GM10248 (cell line): ENCODE measurements at regions not wholly inside any gene's neighbourhood (a gene's known extent, or its start where the extent isn't known, plus 50 kb on each side); places are given as distances from the start of the nearest gene placed in this dataset.

Experiments used
- CTCF ChIA-PET: fragments of 300-600 bp; sonication (Branson Sonifier 250); formaldehyde crosslinking; extraction: SDS; loops from one replicate; lab custom pipeline; 2021; ENCODE audit warnings: antibody characterized with exemption; lab: Yijun Ruan, JAX
- POLR2A ChIA-PET: fragments of 350-650 bp; sonication (Branson Sonifier 250); formaldehyde crosslinking; extraction: SDS; loops from one replicate; lab custom pipeline; 2020; ENCODE audit warnings: antibody characterized with exemption; lab: Yijun Ruan, JAX
- DNase-seq: peaks from one replicate; pipeline ENCODE4 v3.0.0; 2012; ENCODE audit errors: extremely low spot score
- TF ChIP-seq, protein P1 (sequence below): IDR thresholded peaks from 2 replicates; pipeline ENCODE4 v1.5.1; 2012; ENCODE audit warnings: mild to moderate bottlenecking, low read depth; ENCODE audit errors: extremely low read depth, missing control alignments, control extremely low read depth

DNA sequence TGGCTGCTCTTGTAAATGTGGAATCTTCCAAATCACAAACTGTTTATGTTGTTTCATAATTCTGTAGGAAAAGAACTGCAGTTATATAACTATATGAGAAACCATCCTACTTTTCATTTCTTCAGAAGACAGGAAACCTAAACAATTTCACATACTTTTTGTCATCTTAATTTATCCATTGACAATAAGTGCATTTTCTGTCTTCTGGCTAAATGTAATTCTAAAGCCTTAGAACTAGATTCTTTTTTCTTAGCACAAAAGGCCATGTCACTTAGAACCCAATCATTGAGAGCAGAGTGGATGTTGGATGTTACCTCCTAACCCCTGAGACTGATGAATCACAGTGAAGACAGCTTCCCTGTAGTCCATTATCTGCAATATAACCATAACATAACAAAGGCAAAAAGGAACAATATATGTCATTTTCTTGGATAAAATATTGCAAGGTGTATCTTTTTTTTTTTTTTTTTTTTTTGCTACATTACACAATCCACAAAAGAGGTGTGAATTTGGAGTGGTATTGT, 410.2 kb upstream of the PRMT6 start:
- TF ChIP-seq, protein P1, sequence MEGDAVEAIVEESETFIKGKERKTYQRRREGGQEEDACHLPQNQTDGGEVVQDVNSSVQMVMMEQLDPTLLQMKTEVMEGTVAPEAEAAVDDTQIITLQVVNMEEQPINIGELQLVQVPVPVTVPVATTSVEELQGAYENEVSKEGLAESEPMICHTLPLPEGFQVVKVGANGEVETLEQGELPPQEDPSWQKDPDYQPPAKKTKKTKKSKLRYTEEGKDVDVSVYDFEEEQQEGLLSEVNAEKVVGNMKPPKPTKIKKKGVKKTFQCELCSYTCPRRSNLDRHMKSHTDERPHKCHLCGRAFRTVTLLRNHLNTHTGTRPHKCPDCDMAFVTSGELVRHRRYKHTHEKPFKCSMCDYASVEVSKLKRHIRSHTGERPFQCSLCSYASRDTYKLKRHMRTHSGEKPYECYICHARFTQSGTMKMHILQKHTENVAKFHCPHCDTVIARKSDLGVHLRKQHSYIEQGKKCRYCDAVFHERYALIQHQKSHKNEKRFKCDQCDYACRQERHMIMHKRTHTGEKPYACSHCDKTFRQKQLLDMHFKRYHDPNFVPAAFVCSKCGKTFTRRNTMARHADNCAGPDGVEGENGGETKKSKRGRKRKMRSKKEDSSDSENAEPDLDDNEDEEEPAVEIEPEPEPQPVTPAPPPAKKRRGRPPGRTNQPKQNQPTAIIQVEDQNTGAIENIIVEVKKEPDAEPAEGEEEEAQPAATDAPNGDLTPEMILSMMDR: no peak
- no peak for DNase-seq
- ChIA-PET CTCF (interaction anchor here (1.6 kb wide), 1 partner anchor 14 kb away, joined by 4 read pairs; no protein-coding TSS in a partner anchor), POLR2A (no interaction called here)

DNA sequence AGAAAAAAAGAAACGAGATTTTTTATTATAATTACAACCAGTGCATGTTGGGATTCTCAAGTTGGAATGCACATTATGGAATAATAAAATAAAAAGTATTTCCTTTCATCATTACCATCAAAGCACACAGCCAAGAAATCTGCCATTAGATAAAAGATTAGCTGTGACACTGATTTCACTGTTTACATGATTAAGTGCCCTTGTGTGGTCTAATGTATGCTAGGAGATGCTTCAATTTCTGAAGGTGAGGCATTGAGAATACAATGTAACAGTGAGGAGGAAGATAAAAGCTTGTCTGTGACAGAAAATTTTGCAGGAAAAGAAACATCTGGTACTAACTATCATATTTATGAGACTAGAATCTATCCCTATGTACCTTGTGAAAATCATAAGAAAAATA, 409.7 kb upstream of the PRMT6 start:
- ChIA-PET CTCF (interaction anchor here (1.6 kb wide), 1 partner anchor 14 kb away, joined by 4 read pairs; no protein-coding TSS in a partner anchor), POLR2A (no interaction called here)

DNA sequence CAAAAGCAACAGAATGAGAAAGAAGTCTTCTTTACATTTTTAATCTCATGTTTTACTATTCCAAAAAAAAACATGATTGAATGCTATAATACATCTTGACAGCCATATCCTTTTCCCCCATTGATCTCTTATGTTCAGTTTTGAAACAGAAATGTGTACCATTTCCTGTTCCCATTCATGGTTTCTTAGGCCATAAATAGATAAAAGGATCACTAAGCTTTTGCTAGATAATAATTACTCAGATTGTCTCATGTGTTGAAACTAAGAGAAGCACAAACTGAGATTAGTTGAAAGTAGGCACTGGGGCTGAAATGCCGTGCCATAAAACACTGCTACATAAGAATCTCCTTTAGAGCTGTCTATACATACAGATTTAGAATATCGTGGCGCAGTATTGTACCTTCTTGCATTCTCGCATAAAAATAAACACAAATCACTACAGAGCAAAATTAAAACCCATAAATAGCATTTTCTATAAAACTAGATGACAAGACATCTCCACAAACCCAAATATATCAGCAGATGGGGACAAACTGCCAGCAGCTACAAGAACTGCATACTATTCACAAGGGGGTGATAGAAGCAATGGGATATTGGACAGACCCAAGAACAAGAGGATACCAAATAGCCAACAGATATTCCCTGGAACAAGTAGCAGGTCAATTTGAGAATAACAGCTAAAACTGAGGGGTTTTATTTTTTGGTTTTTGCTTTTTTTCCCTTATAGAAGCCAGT, 405.3 kb upstream of the PRMT6 start:
- CTCF ChIA-PET: interaction anchor here (1.3 to 1.5 kb wide), 2 partner anchors 9 to 27 kb away, joined by 3 read pairs; no protein-coding TSS in a partner anchor
- POLR2A ChIA-PET: no interaction called here
- DNase-seq: no peak
- TF ChIP-seq, protein P1: no peak

More for the DNA sequence above, 409.7 kb upstream of the PRMT6 start:
- DNase-seq: no peak
- TF ChIP-seq, protein P1: no peak

DNA sequence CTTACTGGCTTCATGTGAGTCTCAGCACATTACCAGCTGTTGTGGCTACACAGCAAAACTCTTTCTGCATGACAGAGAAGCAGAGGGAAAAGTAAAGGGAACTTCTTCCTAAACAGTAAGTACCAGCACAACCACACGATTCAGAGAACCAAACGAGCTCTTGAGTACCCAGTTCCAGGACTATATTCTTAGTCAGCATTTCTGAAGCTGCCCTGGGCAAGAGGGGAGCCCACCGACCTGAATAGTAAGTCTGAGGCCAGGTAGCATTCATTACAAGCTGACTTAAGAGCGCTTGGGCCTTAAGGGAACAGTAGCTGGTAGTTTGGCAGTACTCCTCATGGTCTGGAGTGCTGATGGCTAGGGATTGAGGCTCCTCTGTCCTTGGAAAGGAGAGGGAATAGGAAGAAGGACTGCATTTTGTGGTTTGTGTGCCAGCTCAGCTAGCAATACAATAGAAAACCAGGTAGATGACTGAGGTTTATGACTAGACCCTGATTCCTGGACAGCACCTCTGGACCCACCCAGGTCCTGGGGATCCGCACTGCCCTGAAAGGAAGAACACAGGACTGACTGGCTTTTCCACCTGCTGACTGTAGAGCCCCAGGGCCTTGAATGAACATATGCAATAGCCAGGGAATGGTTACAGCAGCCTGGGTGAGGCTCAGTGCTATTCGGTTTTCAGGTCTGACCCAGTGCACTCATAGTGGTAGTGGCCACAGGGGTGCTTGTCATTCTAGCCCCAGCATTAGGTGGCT, 396.8 kb upstream of the PRMT6 start:
- TF ChIP-seq, protein P1: no peak
- CTCF ChIA-PET: interaction anchor here (0.9 kb wide), 1 partner anchor 9 kb away, joined by 3 read pairs; no protein-coding TSS in a partner anchor
- POLR2A ChIA-PET: no interaction called here
- no peak for DNase-seq

DNA sequence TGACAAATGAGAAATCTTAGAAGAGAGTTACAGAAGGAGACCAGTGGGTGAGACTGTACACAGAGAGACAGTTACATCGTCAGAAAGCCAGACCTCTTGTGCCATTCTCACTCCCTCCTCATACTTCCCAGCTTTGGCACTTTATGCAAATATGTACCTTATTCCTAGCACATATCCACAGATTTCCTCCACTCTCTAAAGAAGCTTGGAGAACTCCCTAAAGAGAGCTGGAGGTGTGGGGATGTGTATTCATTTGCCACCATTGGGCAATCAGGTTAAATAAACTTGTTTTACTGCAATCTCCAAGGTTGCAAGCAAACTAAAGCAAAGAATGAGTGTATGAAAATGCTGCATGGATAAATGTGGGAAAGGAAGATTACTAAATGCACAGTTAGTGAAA, 380.9 kb upstream of the PRMT6 start:
- no peak for DNase-seq
- POLR2A ChIA-PET: no interaction called here
- TF ChIP-seq, protein P1: no peak
- CTCF ChIA-PET: interaction anchor here (1.3 kb wide), 1 partner anchor 22 kb away, joined by 3 read pairs; no protein-coding TSS in a partner anchor

DNA sequence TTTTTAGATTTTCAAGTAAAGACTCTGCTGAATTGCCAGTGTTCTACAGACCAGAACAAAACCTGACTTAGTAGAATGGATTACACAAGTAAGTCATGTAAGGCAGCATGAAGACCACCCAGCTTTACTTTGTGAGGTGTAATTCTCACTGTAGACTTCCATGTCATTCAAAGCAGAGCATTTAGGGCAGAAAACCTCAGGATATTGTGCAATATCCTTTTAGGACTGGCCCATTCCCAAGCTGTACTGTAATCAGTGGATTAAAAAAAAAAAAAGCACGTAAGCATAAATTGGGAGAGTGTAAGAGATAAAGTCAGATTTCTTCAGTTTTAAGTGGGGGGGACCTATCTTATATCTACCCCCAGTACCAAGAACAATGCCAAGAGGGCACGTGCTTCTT, 380.5 kb upstream of the PRMT6 start:
- ChIA-PET POLR2A (no interaction called here), CTCF (interaction anchor here (1.3 kb wide), 1 partner anchor 21 kb away, joined by 3 read pairs; no protein-coding TSS in a partner anchor)
- TF ChIP-seq, protein P1: no peak
- DNase-seq: no peak
